ENCODE measurements at regions not wholly inside any gene's neighbourhood (a gene's known extent, or its start where the extent isn't known, plus 50 kb on each side); places are given as distances from the start of the nearest gene placed in this dataset.

DNA sequence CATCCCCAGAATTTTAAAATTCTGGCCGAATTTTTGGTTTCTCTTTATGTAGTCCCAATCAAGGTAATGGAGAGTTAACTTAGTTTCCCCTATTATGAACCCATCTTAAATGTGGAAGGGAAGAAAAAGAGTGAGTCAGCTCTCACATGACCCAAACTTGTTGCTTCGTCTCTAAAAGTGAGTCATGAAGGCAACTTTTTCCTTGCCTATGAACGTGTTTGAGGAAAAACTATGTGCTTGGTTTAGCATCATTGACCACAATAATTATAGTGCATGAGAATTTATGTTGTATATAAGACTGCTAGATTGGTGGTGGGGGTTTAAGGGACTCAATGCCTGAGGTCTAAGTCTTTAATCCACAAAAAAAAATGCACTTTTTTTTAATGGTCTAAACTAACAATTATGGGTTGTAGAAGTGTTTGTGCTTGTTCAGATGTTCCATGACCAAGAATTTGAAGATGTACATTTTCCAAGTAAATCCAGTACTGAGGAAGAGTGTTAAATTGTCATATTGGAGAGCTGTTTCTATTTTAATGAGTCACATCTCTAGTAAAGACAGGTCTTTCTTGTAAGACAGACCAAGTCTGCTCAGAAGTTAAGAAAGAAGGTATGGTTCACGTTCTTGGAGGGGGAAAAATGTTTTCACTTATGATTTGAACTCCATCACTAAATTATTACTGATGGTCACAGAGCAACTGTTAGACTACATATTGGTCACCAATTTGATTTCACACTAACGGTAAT lies 409.9 kb upstream of the MARCKS start:
- DNase-seq, result no peak

DNA sequence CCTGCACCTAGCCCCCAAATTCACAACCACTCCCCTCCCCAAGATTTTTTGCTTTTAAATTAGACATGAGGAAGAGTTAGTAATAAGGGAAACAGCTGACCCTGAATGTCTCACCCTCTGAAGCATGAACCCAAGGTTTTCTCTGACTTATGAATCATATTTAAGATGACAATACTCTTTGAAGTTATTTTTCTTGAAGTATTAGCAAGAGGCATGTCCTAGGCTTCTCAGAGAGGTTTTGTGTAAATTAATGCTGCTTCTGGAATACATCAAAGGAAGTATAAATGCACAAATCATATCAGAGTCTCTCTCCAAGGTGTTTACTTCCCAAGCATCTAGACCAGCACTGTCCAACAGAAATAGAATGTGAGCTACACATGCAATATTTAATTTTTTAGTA lies 408.1 kb upstream of the MARCKS start:
- no peak for DNase-seq

DNA sequence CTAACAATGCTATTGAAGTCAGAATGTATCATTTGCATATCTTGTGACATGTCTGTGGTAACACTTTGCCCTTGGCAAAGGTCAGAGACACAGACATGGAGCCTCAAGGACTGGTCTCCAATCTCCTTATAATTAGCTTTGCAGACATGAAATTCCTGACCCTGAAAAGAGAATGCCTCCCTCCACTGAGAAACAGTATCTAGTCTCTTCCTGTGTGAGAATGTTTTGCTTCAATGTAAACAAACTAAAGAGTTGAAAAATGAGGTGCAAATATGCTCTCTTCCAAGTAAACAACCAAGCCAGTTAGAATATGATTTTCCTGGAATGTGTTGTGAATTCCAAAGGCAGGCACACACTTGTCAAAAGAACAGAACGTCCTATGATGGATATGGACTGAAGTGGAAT lies 407.1 kb upstream of the MARCKS start:
- DNase-seq, result no peak

GRCh38 chr6:113451049-113451448 lies 406.1 kb upstream of the MARCKS start:
- DNase-seq, result no peak

- DNase-seq, result no peak
Measured at GRCh38 chr6:113457198-113457597, 399.9 kb upstream of the MARCKS start.

- no peak for DNase-seq
Measured at GRCh38 chr6:113457751-113458150, 399.4 kb upstream of the MARCKS start.

- no peak for DNase-seq
Measured at GRCh38 chr6:113458368-113459010, 398.7 kb upstream of the MARCKS start.

DNA sequence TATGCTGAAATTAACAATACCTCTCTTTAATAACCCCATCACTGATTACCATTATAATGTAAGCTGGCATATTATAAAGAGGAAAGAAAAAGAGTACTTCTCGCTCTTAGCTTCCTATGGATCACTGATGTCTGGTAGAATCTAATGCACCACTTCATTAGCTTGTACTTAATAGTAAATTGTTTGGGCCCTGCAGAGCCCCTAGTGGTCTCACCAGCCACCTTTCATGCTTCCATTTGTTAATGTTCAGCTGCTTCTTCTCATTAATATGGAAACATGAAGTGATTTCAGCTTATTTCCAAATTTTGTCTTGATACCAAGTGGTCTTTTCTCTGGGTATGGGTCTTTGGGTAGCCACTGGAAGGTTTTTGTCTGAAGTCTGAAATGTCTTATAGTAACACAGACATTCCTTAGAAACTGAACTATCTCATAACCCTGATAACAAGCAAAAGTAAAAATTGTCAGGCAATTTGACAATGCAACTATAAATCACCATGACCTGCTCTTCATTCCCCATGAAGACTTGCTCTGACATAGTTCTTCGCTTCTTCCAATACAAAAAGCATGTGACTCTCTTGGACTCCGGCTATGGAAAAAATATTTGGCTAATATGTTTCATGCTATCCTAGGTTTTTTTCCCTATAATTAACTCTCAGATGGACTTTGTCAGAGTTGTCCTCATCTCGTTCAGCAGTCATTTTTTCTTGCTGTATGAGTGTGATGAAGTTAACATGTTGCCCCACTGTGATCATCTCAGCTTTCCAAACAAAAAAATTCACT lies 395.8 kb upstream of the MARCKS start:
- DNase-seq, result no peak

GRCh38 chr6:113464536-113464935 lies 392.6 kb upstream of the MARCKS start:
- no peak for DNase-seq

- no peak for DNase-seq
Measured at GRCh38 chr6:113464960-113465359, 392.2 kb upstream of the MARCKS start.

DNA sequence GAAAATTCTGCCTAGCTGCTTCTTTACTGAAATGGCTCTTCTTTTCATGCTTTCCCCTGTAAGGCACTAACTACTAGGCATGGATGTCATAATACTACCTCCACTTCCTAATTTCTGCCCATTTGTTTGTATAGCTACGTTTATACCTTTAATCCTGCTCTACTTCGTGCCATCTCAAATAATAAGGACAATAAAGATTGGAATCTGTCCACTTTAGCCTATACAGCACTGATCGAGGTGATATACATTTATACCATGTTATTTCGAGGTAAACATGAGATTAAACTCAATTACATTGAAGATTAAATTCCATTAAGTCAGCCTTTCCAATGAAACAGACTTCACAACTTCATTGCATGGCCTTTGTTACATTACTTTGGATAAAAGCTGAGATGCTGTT lies 390.6 kb upstream of the MARCKS start:
- DNase-seq, result no peak

DNA sequence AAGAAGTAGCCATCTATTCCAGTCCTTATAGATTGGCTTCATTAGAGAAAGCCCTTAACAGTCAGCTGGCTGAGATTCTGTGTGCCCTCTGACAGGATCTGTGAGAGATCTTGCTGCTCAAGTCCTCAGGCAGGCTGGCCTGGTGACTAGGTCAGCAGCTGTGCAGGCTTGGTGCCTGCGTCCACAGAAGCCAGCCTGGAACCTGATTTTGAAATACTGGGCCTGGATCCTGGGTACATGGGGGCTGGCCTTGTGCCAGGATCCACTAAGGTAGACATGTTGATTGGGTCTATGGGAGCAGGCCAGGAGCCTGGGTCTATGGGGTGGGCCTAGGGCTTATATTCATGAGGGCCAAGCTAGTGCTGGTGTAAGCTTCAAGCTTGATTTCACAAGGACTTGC lies 381.8 kb upstream of the MARCKS start:
- no peak for DNase-seq

DNA sequence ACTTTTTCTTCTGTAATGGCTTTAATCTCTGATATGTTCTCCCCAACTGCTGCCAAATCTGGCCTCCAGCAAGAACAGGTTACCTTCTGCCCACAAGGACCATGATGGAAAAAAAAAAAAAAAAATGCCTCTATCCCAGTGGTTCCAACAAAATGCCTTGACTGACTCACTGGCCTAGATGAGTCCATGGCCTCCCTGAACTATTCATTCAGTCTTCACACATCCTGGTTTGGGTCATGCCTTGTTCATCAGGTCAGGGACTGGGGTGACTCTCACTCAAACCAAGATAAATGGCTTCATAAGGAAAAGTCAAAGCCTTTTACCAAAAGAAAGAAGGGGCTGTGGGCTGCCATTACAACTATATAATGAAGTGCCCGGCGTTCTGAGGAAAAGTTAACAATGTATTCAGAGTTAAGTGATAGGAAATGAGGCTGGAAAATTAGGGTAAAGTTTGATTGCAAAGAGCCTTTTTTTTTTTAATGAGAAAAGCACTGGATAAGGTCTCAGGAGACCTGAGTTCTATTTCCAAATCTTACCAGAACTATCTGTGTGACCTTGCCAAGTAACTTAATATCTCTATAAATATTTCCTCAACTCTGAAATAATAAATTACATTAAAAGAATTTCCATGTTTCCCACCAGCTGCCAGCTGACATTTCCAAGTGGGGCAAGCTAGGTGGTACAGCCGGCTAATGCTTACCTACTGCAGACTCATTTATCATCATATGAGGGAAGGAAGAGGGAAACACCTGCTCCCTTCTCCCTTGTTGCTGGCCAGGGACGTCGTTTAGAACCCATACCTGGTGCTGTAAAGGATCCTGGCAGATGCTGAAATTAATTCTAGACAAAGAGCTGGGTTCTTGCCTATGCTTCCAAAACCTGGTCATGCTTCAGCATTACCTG lies 380.0 kb upstream of the MARCKS start:
- no peak for DNase-seq

GRCh38 chr6:113480616-113481015 lies 376.5 kb upstream of the MARCKS start:
- DNase-seq, result no peak

DNA sequence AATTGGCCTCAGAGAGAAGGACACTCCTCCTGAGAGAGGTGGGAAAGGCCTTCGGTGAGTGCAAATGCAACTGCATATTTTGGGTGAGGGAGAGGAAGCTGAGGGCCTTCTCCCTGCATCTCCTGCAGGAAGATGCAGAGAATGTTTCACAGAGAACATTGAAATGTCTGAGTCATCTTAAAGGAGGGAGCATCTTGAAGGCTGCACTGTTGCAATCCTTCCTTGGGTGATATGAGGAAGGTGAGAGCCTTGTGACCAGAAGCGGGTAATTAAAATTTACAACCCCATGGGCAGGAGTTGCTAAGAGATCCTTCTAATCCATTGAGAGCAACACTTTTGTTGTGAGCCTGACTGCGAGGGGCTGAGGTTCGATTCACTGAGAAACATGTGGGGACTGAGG lies 375.7 kb upstream of the MARCKS start:
- no peak for DNase-seq

- no peak for DNase-seq
Measured at GRCh38 chr6:113481910-113482309, 375.2 kb upstream of the MARCKS start.

DNA sequence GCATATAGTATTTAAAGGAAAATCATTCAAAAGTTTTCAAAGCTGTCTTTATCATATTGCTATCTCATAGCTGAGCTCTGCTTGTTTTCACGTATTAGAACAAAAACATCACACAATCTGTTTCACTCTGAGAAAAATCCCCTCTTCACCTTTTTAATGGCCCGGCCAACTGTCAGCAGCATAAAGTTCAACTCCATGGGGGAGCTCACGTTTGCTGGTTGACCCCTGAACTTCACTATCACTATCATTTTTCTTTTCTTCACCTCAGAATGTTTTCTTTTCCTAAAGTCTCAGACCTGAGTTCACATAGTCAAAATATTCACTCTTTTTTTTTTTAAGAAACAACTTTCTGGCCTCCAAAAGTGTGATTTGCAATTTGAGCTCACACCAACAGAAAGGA lies 374.4 kb upstream of the MARCKS start:
- DNase-seq, result no peak

GRCh38 chr6:113486199-113486598 lies 370.9 kb upstream of the MARCKS start:
- DNase-seq, result no peak

DNA sequence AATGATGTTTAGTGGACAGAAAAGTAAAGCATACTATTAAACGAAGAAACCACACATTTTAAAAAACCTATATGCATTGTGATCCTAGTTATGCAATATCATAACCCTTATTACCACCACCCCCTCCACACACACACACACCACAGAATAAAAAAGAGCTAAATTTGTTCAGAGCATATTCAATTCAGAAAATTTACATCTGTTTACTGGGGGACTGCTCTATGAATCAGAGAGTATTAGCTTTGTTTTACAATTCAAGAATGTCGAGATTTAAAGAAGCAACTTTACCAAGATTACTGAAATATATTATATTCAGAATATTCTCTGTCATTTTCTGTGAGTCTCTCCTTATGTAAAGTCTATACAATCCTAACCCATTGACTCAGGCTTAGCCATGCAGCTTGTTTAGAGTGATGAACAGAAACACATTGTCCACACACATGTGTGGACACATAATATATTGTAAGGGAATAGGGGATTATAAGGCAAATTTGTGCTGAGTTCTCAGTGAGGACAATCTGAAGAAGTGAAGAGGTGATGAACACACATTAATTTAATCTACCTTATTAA lies 369.6 kb upstream of the MARCKS start:
- DNase-seq, result no peak

- DNase-seq, result no peak
Measured at GRCh38 chr6:113488061-113488460, 369.1 kb upstream of the MARCKS start.

DNA sequence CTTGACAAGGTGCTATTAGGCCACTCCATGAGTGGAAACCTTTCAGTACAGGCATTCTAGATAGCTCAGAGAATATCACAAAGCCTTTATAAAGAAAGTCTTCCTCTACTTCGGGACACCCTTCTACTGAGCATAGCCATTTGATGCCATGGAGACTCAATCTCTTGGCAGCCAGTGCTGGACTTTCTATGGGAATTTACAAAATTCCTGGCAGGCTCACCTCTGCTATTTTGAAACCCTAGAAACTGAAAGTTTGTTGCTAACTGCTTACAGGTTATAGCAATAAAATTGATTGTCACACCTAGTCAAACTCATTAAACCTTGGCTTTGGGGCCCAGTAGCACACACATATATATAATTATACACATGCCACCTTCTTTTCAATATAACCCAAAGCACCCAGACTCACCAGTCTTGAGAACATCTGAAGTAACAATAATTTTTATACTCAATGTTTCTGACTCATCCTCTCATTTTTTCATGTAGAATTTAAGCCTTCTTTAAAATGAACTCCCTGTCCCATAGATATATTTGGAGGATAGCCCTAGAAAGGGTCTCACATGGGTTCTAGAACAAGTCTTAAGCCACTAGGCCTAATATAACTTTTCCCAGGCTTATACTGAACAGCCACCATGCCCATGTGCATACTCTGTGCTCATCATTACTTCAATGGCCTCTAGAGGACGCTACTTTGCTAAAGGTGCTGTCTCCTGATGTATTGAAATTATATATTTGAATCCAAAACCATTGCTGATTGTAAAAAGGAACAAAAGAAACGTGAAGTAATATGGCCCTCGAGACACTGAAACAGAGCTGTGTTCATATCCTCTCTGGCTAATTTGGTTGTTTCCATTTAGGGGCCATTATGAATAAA lies 368.1 kb upstream of the MARCKS start:
- DNase-seq, result no peak
